HEK293 (cell line): ENCODE measurements at regions not wholly inside any gene's neighbourhood (a gene's known extent, or its start where the extent isn't known, plus 50 kb on each side); places are given as distances from the start of the nearest gene placed in this dataset.
"Not testable (repeated sequence)": the region's sequence is repeated elsewhere in the genome, so short reads cannot be mapped to it uniquely, and the experiment has no call there.

Source experiments
- CTCF ChIA-PET: fragments of 350-600 bp; formaldehyde crosslinking; extraction: SDS; loops from one replicate; lab custom pipeline; 2021; ENCODE audit warnings: antibody characterized with exemption; lab: Yijun Ruan, JAX
- POLR2A ChIA-PET: fragments of 300-600 bp; formaldehyde crosslinking; extraction: SDS; loops from one replicate; lab custom pipeline; 2020; ENCODE audit warnings: antibody characterized with exemption, inconsistent platforms; lab: Yijun Ruan, JAX
- H3K27ac ChIP-seq: fragments of 200-500 bp; sonication (Bioruptor generic); 2 replicates; pipeline ENCODE4 v1.5.1; 2014; ENCODE audit warnings: low read depth, low read length, control low read depth, inconsistent platforms; ENCODE audit errors: extremely low read depth
- H3K36me3 ChIP-seq, 2 experiments: fragments of 200-500 bp in 1 of 2; sonication (Bioruptor generic) in 1 of 2; 1 replicate in 1 of 2; 2 replicates in 1 of 2; pipeline ENCODE4 v1.5.1; 2014 to 2017; ENCODE audit warnings: inconsistent platforms in 2 of 2, low read length in 2 of 2; ENCODE audit not compliant: control insufficient read depth in 2 of 2, insufficient read depth in 1 of 2
- H3K4me1 ChIP-seq: fragments of 200-500 bp; sonication (Bioruptor generic); 2 replicates; pipeline ENCODE4 v1.5.1; 2014; ENCODE audit warnings: mild to moderate bottlenecking, low read length, inconsistent platforms; ENCODE audit not compliant: control insufficient read depth, insufficient read depth
- H3K4me3 ChIP-seq: 2 replicates; pipeline ENCODE4 v1.5.1; 2011; ENCODE audit warnings: low read depth, mild to moderate bottlenecking, control low read depth, low read length, moderate library complexity
- H3K9me3 ChIP-seq: fragments of 200-500 bp; sonication (Bioruptor generic); 2 replicates; pipeline ENCODE4 v1.5.1; 2014; ENCODE audit warnings: low read depth, low read length, inconsistent platforms; ENCODE audit not compliant: control insufficient read depth, insufficient read depth
- EGR2 ChIP-seq: fragments of 450-650 bp; formaldehyde crosslinking; IDR thresholded peaks from 2 replicates; pipeline ENCODE4 v1.5.1; 2016; ENCODE audit warnings: low read depth, missing biosample characterization, missing genetic modification characterization
- HOXA7 ChIP-seq: sonication (generic); formaldehyde crosslinking; IDR thresholded peaks from 2 replicates; pipeline ENCODE4 v1.8.1; 2022; ENCODE audit warnings: missing genetic modification reagents, borderline replicate concordance
- MZF1 ChIP-seq: fragments of 450-650 bp; formaldehyde crosslinking; IDR thresholded peaks from 2 replicates; pipeline ENCODE4 v1.5.1; 2017; ENCODE audit warnings: missing biosample characterization, missing genetic modification characterization, borderline replicate concordance
- SALL2 ChIP-seq: fragments of 450-650 bp; formaldehyde crosslinking; IDR thresholded peaks from 2 replicates; pipeline ENCODE4 v1.5.0; 2017; ENCODE audit warnings: missing biosample characterization, mild to moderate bottlenecking, missing genetic modification characterization, borderline replicate concordance
- SCRT2 ChIP-seq: fragments of 450-650 bp; formaldehyde crosslinking; IDR thresholded peaks from 2 replicates; pipeline ENCODE4 v1.5.1; 2016; ENCODE audit warnings: missing biosample characterization, missing genetic modification characterization
- TCF7L2 ChIP-seq: IDR thresholded peaks from 2 replicates; pipeline ENCODE4 v1.6.1; 2011; ENCODE audit warnings: low read depth, mild to moderate bottlenecking, inconsistent platforms, low read length, moderate library complexity, borderline replicate concordance
- ZFHX2 ChIP-seq: fragments of 450-650 bp; formaldehyde crosslinking; conservative IDR thresholded peaks from 2 replicates; pipeline ENCODE4 v1.5.1; 2016; ENCODE audit warnings: missing biosample characterization, missing genetic modification characterization
- ZIC2 ChIP-seq: fragments of 450-650 bp; formaldehyde crosslinking; IDR thresholded peaks from 2 replicates; pipeline ENCODE4 v1.5.1; 2016; ENCODE audit warnings: missing biosample characterization, missing genetic modification characterization
- ZNF169 ChIP-seq: fragments of 450-650 bp; formaldehyde crosslinking; IDR thresholded peaks from 2 replicates; pipeline ENCODE4 v1.5.1; 2016; ENCODE audit warnings: missing biosample characterization, missing genetic modification characterization
- ZNF366 ChIP-seq: fragments of 450-650 bp; formaldehyde crosslinking; conservative IDR thresholded peaks from 2 replicates; pipeline ENCODE4 v1.5.1; 2016; ENCODE audit warnings: missing biosample characterization, missing genetic modification characterization
- ZNF37A ChIP-seq: fragments of 450-650 bp; IDR thresholded peaks from 2 replicates; pipeline ENCODE4 v1.5.1; 2018; ENCODE audit warnings: missing biosample characterization, missing genetic modification characterization
- ZNF514 ChIP-seq: fragments of 450-650 bp; formaldehyde crosslinking; IDR thresholded peaks from 2 replicates; pipeline ENCODE4 v1.5.1; 2016; ENCODE audit warnings: missing biosample characterization, missing genetic modification characterization
- ZNF544 ChIP-seq: fragments of 450-650 bp; formaldehyde crosslinking; IDR thresholded peaks from 2 replicates; pipeline ENCODE4 v1.5.0; 2017; ENCODE audit warnings: missing biosample characterization, missing genetic modification characterization
- ZNF629 ChIP-seq: fragments of 450-650 bp; formaldehyde crosslinking; IDR thresholded peaks from 2 replicates; pipeline ENCODE4 v1.5.1; 2017; ENCODE audit warnings: missing biosample characterization, missing genetic modification characterization
- ZNF660 ChIP-seq: fragments of 450-650 bp; IDR thresholded peaks from 2 replicates; pipeline ENCODE4 v1.5.1; 2018; ENCODE audit warnings: missing biosample characterization, mild to moderate bottlenecking, missing genetic modification characterization
- ZNF677 ChIP-seq: fragments of 450-650 bp; IDR thresholded peaks from 2 replicates; pipeline ENCODE4 v1.5.0; 2018; ENCODE audit warnings: missing biosample characterization, mild to moderate bottlenecking, missing genetic modification characterization, moderate library complexity
- TF ChIP-seq, protein P1 (sequence below): fragments of 450-650 bp; formaldehyde crosslinking; IDR thresholded peaks from 2 replicates; pipeline ENCODE4 v1.5.1; 2016; ENCODE audit warnings: missing biosample characterization, missing genetic modification characterization
- TF ChIP-seq, protein P2 (sequence below): fragments of 450-650 bp; formaldehyde crosslinking; IDR thresholded peaks from 2 replicates; pipeline ENCODE4 v1.5.1; 2016; ENCODE audit warnings: missing biosample characterization, missing genetic modification characterization

DNA sequence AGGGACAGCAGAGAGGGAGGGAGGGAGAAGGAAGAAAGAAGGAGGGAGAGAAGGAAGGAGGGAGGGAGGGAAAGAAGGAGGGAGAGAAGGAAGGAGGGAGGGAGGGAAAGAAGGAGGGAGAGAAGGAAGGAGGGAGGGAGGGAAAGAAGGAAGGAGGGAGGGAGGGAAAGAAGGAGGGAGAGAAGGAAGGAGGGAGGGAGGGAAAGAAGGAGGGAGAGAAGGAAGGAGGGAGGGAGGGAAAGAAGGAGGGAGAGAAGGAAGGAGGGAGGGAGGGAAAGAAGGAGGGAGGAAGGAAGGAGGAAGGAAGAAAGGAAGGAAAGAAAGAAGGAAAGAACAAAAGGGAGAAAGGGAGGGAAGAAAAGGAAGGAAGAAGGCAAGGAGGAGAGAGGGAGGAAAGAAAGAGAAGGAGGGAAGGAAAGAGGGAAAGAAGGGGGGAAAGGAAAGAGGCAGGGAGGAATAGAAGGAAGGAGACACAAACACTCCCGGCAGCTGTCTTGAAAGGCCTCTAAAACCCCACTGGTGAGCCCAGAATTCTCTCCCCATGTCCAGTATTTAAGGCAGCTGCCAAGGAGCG lies 153.0 kb downstream of the TFAP2C start:
- CTCF ChIA-PET, H3K9me3 ChIP-seq, H3K4me1 ChIP-seq, H3K27ac ChIP-seq, POLR2A ChIA-PET, H3K4me3 ChIP-seq, H3K36me3 ChIP-seq: not testable (repeated sequence)
- peak; percentile 87 for TF ChIP-seq ZNF366 (tag by site-specific recombination)

GRCh38 chr20:56782814-56783213 lies 153.7 kb downstream of the TFAP2C start:
- H3K9me3 ChIP-seq, H3K36me3 ChIP-seq, H3K4me3 ChIP-seq, H3K27ac ChIP-seq, H3K4me1 ChIP-seq, POLR2A ChIA-PET: not testable (repeated sequence)
- CTCF ChIA-PET = interaction anchor here (0.7 kb wide), 1 partner anchor 117 kb away, joined by 3 read pairs; no protein-coding TSS in a partner anchor
- TF ChIP-seq ZFHX2 (tag by site-specific recombination) (0 out of 2 replicates have a peak, but pooled peaks have one; percentile 6), EGR2 (tag by site-specific recombination) (peak; percentile 27; the same call in 1 of the 2 replicates)

DNA sequence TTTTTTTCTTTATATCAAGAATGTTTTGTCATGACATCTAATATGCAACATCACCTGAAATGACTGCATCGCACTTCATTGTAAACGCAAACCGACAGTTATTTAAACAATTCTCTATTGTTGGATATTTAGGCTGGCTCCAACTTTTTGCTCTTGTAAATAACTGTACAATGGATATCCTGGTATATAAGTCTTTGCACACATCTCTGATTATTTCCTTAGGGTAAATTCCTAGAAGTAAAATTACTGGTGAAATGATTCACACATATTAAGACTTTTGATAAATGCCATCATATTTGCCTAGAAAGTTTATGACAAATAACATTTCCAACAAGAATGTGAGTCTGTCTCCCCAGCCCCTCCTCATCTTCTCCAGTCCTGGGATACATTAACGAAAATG lies 154.7 kb downstream of the TFAP2C start:
- no peaks in the 10 kb centered on the region for H3K9me3 ChIP-seq
- H3K4me3 ChIP-seq = no peak overlapping the region
- TF ChIP-seq ZNF169 (no peak), ZNF660 (tag by site-specific recombination) (no peak), SCRT2 (tag by site-specific recombination) (no peak), ZNF544 (tag by site-specific recombination) (no peak), ZIC2 (tag by site-specific recombination) (no peak), TCF7L2 (no peak), ZNF37A (tag by site-specific recombination) (no peak), ZNF514 (tag by site-specific recombination) (no peak), SALL2 (tag by site-specific recombination) (no peak)
- TF ChIP-seq, protein P1, sequence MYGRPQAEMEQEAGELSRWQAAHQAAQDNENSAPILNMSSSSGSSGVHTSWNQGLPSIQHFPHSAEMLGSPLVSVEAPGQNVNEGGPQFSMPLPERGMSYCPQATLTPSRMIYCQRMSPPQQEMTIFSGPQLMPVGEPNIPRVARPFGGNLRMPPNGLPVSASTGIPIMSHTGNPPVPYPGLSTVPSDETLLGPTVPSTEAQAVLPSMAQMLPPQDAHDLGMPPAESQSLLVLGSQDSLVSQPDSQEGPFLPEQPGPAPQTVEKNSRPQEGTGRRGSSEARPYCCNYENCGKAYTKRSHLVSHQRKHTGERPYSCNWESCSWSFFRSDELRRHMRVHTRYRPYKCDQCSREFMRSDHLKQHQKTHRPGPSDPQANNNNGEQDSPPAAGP (tag by site-specific recombination) = no peak
- TF ChIP-seq, protein P2, sequence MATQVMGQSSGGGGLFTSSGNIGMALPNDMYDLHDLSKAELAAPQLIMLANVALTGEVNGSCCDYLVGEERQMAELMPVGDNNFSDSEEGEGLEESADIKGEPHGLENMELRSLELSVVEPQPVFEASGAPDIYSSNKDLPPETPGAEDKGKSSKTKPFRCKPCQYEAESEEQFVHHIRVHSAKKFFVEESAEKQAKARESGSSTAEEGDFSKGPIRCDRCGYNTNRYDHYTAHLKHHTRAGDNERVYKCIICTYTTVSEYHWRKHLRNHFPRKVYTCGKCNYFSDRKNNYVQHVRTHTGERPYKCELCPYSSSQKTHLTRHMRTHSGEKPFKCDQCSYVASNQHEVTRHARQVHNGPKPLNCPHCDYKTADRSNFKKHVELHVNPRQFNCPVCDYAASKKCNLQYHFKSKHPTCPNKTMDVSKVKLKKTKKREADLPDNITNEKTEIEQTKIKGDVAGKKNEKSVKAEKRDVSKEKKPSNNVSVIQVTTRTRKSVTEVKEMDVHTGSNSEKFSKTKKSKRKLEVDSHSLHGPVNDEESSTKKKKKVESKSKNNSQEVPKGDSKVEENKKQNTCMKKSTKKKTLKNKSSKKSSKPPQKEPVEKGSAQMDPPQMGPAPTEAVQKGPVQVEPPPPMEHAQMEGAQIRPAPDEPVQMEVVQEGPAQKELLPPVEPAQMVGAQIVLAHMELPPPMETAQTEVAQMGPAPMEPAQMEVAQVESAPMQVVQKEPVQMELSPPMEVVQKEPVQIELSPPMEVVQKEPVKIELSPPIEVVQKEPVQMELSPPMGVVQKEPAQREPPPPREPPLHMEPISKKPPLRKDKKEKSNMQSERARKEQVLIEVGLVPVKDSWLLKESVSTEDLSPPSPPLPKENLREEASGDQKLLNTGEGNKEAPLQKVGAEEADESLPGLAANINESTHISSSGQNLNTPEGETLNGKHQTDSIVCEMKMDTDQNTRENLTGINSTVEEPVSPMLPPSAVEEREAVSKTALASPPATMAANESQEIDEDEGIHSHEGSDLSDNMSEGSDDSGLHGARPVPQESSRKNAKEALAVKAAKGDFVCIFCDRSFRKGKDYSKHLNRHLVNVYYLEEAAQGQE (tag by site-specific recombination) = no peak
- no peak overlapping the region for H3K27ac ChIP-seq
- no peaks in the 10 kb centered on the region for H3K4me1 ChIP-seq
- H3K36me3 ChIP-seq = no peaks in the 10 kb centered on the region
- POLR2A ChIA-PET = no interaction called here
- CTCF ChIA-PET = no interaction called here

GRCh38 chr20:56786503-56786902 lies 157.4 kb downstream of the TFAP2C start:
- Histone ChIP-seq H3K36me3 (no peaks in the 10 kb centered on the region), H3K4me3 (no peak overlapping the region), H3K9me3 (no peaks in the 10 kb centered on the region), H3K27ac (no peak overlapping the region), H3K4me1 (no peaks in the 10 kb centered on the region)
- TF ChIP-seq ZNF629 (tag by site-specific recombination) (no peak), HOXA7 (no peak), MZF1 (tag by site-specific recombination) (no peak), ZNF677 (no peak)
- POLR2A ChIA-PET = no interaction called here
- CTCF ChIA-PET = no interaction called here
